Naive thymus-derived CD4-positive, alpha-beta T cell (primary cell): ENCODE measurements at regions not wholly inside any gene's neighbourhood (a gene's known extent, or its start where the extent isn't known, plus 50 kb on each side); places are given as distances from the start of the nearest gene placed in this dataset.

Experiments used
- ATAC-seq: fragments of 150-1000 bp; cut with Tn5 transposase; 2 replicates; pipeline ENCODE4 v1.10.0; 2021; ENCODE audit warnings: mild to moderate bottlenecking, moderate library complexity
- CTCF ChIA-PET: fragments of 350-600 bp; sonication (Branson Sonifier 250); formaldehyde crosslinking; loops from one replicate; lab custom pipeline; 2021; ENCODE audit warnings: antibody characterized with exemption; lab: Charles Lee
- POLR2A ChIA-PET: fragments of 350-600 bp; sonication (Branson Sonifier 250); formaldehyde crosslinking; loops from one replicate; lab custom pipeline; 2021; ENCODE audit warnings: antibody characterized with exemption, inconsistent platforms; lab: Charles Lee
- DNase-seq, 9 donors: peaks; one replicate each; pipeline versions ENCODE4 v3.0.0 to v3.0.0-alpha.2; 2020 to 2022; ENCODE audit warnings: mixed read lengths in 1 of 9
- H3K27ac ChIP-seq: one replicate; pipeline ENCODE4 v1.7.0; 2013; ENCODE audit warnings: mild to moderate bottlenecking, low read depth, low read length, moderate library complexity
- H3K27me3 ChIP-seq, 2 donors: one replicate each; pipeline ENCODE4 v1.7.0; 2013; ENCODE audit warnings: low read length in 2 of 2, mild to moderate bottlenecking in 2 of 2, moderate library complexity in 2 of 2; ENCODE audit not compliant: control insufficient read depth in 2 of 2, insufficient read depth in 2 of 2
- H3K36me3 ChIP-seq, 3 experiments: 1 replicate in 2 of 3; 2 replicates in 1 of 3; pipeline ENCODE4 v1.7.0; 2013; ENCODE audit warnings: low read length in 3 of 3, mild to moderate bottlenecking in 3 of 3, moderate library complexity in 1 of 3; ENCODE audit not compliant: insufficient read depth in 3 of 3, control insufficient read depth in 2 of 3
- H3K4me1 ChIP-seq, 2 donors: one replicate each; pipeline ENCODE4 v1.7.0; 2013; ENCODE audit warnings: low read length in 2 of 2, mild to moderate bottlenecking in 2 of 2, moderate library complexity in 1 of 2; ENCODE audit not compliant: control insufficient read depth in 2 of 2, insufficient read depth in 2 of 2
- H3K4me3 ChIP-seq: 2 replicates; pipeline ENCODE4 v1.7.0; 2013; ENCODE audit warnings: mild to moderate bottlenecking, low read length
- H3K9me3 ChIP-seq, 3 experiments: 1 replicate in 2 of 3; 2 replicates in 1 of 3; pipeline ENCODE4 v1.7.0; 2013; ENCODE audit warnings: low read length in 3 of 3; ENCODE audit not compliant: control insufficient read depth in 2 of 3
- H3K27ac Mint-ChIP-seq, 9 donors: one replicate each; pipeline ENCODE4 v1.8.0; 2020 to 2022; ENCODE audit warnings: mixed read lengths in 9 of 9, mild to moderate bottlenecking in 8 of 9, moderate library complexity in 5 of 9, inconsistent platforms in 2 of 9
- H3K27me3 Mint-ChIP-seq, 5 donors: one replicate each; pipeline ENCODE4 v1.8.0; 2021 to 2022; ENCODE audit warnings: mixed read lengths in 5 of 5, mild to moderate bottlenecking in 1 of 5
- H3K36me3 Mint-ChIP-seq, 5 donors: one replicate each; pipeline ENCODE4 v1.8.0; 2020 to 2022; ENCODE audit warnings: mixed read lengths in 5 of 5, mild to moderate bottlenecking in 3 of 5, inconsistent platforms in 1 of 5
- H3K4me1 Mint-ChIP-seq, 7 donors: one replicate each; pipeline ENCODE4 v1.8.0; 2020 to 2022; ENCODE audit warnings: mixed read lengths in 7 of 7, mild to moderate bottlenecking in 3 of 7, inconsistent platforms in 1 of 7
- H3K4me3 Mint-ChIP-seq, 10 donors: one replicate each; pipeline ENCODE4 v1.8.0; 2020 to 2022; ENCODE audit warnings: mild to moderate bottlenecking in 10 of 10, mixed read lengths in 10 of 10, moderate library complexity in 6 of 10, inconsistent platforms in 2 of 10
- H3K9me3 Mint-ChIP-seq, 11 donors: one replicate each; pipeline ENCODE4 v1.8.0; 2020 to 2022; ENCODE audit warnings: mixed read lengths in 11 of 11, mild to moderate bottlenecking in 4 of 11, inconsistent platforms in 1 of 11, moderate library complexity in 1 of 11
- intact Hi-C, 2 donors: fragments of 100-400 bp; cut with micrococcal nuclease; formaldehyde crosslinking; loops; one replicate each; pipeline ENCODE4 v1.15.1; 2023

- peaks cover 0 to 3% (median 0%) of the 10 kb centered on the region in 11 donors for H3K9me3 Mint-ChIP-seq
- ChIA-PET CTCF (no interaction called here), POLR2A (no interaction called here)
- Histone ChIP-seq H3K4me3 (no peak overlapping the region), H3K4me1 (no peaks in the 10 kb centered on the region), H3K27ac (no peak overlapping the region), H3K36me3 (no peaks in the 10 kb centered on the region), H3K27me3 (no peaks in the 10 kb centered on the region), H3K9me3 (no peaks in the 10 kb centered on the region)
- H3K36me3 Mint-ChIP-seq, result peaks cover 0 to 6% (median 0%) of the 10 kb centered on the region in 5 donors
- no peak for ATAC-seq
- H3K4me3 Mint-ChIP-seq, result no peak overlapping the region
- peaks cover 0 to 7% (median 2%) of the 10 kb centered on the region in 5 donors for H3K27me3 Mint-ChIP-seq
- no peak for DNase-seq
- no peak overlapping the region for H3K27ac Mint-ChIP-seq
- H3K4me1 Mint-ChIP-seq, result peaks cover 0 to 1% (median 0%) of the 10 kb centered on the region in 7 donors
- intact Hi-C loops, result no loop called here
Measured at GRCh38 chr9:134515026-134515821, 126.4 kb upstream of the COL5A1 start.

GRCh38 chr9:134516464-134516863, 125.1 kb upstream of the COL5A1 start:
- H3K4me1 ChIP-seq, result no peaks in the 10 kb centered on the region
- no peak for DNase-seq
- H3K4me3 ChIP-seq, result no peak overlapping the region
- no peak overlapping the region for H3K27ac ChIP-seq
- peaks cover 0 to 7% (median 0%) of the 10 kb centered on the region in 5 donors for H3K36me3 Mint-ChIP-seq
- H3K27ac Mint-ChIP-seq, result no peak overlapping the region
- no peaks in the 10 kb centered on the region for H3K36me3 ChIP-seq
- peaks cover 0 to 7% (median 6%) of the 10 kb centered on the region in 5 donors for H3K27me3 Mint-ChIP-seq
- ChIA-PET CTCF (no interaction called here), POLR2A (no interaction called here)
- H3K9me3 ChIP-seq, result no peaks in the 10 kb centered on the region
- H3K4me3 Mint-ChIP-seq, result no peak overlapping the region
- H3K27me3 ChIP-seq, result no peaks in the 10 kb centered on the region
- intact Hi-C loops, result no loop called here
- H3K9me3 Mint-ChIP-seq, result peaks cover 0 to 8% (median 4%) of the 10 kb centered on the region in 11 donors
- peaks cover 0 to 1% (median 0%) of the 10 kb centered on the region in 7 donors for H3K4me1 Mint-ChIP-seq
- no peak for ATAC-seq

GRCh38 chr9:134517069-134517680, 124.4 kb upstream of the COL5A1 start:
- Histone ChIP-seq H3K9me3 (no peaks in the 10 kb centered on the region), H3K4me1 (no peaks in the 10 kb centered on the region), H3K36me3 (no peaks in the 10 kb centered on the region), H3K4me3 (no peak overlapping the region), H3K27me3 (no peaks in the 10 kb centered on the region), H3K27ac (no peak overlapping the region)
- peaks cover 0 to 1% (median 0%) of the 10 kb centered on the region in 7 donors for H3K4me1 Mint-ChIP-seq
- peaks cover 0 to 8% (median 4%) of the 10 kb centered on the region in 11 donors for H3K9me3 Mint-ChIP-seq
- ATAC-seq (no peak), DNase-seq (no peak)
- intact Hi-C loops, result no loop called here
- H3K4me3 Mint-ChIP-seq, result no peak overlapping the region
- H3K27ac Mint-ChIP-seq, result no peak overlapping the region
- H3K36me3 Mint-ChIP-seq, result peaks cover 0 to 7% (median 0%) of the 10 kb centered on the region in 5 donors
- ChIA-PET POLR2A (no interaction called here), CTCF (no interaction called here)
- H3K27me3 Mint-ChIP-seq, result peaks cover 0 to 7% (median 6%) of the 10 kb centered on the region in 5 donors

GRCh38 chr9:134518004-134518606, 123.5 kb upstream of the COL5A1 start:
- no peak for ATAC-seq
- Histone ChIP-seq H3K9me3 (no peaks in the 10 kb centered on the region), H3K27ac (no peak overlapping the region), H3K4me1 (no peaks in the 10 kb centered on the region), H3K36me3 (no peaks in the 10 kb centered on the region), H3K4me3 (no peak overlapping the region), H3K27me3 (no peaks in the 10 kb centered on the region)
- intact Hi-C loops, result no loop called here
- Mint-ChIP-seq H3K27ac (no peak overlapping the region), H3K9me3 (peaks cover 0 to 8% (median 4%) of the 10 kb centered on the region in 11 donors), H3K4me1 (peaks cover 0 to 1% (median 0%) of the 10 kb centered on the region in 7 donors), H3K4me3 (no peak overlapping the region), H3K27me3 (peaks cover 0 to 7% (median 3%) of the 10 kb centered on the region in 5 donors), H3K36me3 (peaks cover 0 to 7% (median 0%) of the 10 kb centered on the region in 5 donors)
- ChIA-PET POLR2A (no interaction called here), CTCF (no interaction called here)
- DNase-seq, result no peak

- H3K36me3 Mint-ChIP-seq, result peaks cover 0 to 7% (median 0%) of the 10 kb centered on the region in 5 donors
- no peak for DNase-seq
- peaks cover 0 to 8% (median 4%) of the 10 kb centered on the region in 11 donors for H3K9me3 Mint-ChIP-seq
- H3K4me3 ChIP-seq, result no peak overlapping the region
- H3K4me1 Mint-ChIP-seq, result peaks cover 0 to 1% (median 0%) of the 10 kb centered on the region in 7 donors
- no peak overlapping the region for H3K27ac ChIP-seq
- intact Hi-C loops, result no loop called here
- H3K9me3 ChIP-seq, result no peaks in the 10 kb centered on the region
- ChIA-PET CTCF (no interaction called here), POLR2A (no interaction called here)
- no peaks in the 10 kb centered on the region for H3K36me3 ChIP-seq
- H3K27me3 Mint-ChIP-seq, result peaks cover 0 to 7% (median 3%) of the 10 kb centered on the region in 5 donors
- H3K27ac Mint-ChIP-seq, result no peak overlapping the region
- H3K4me3 Mint-ChIP-seq, result no peak overlapping the region
- H3K4me1 ChIP-seq, result no peaks in the 10 kb centered on the region
- ATAC-seq, result no peak
- no peaks in the 10 kb centered on the region for H3K27me3 ChIP-seq
Measured at GRCh38 chr9:134519375-134520070, 122.1 kb upstream of the COL5A1 start.

- ChIA-PET CTCF (no interaction called here), POLR2A (no interaction called here)
- no peak overlapping the region for H3K4me3 Mint-ChIP-seq
- peaks cover 0 to 15% (median 10%) of the 10 kb centered on the region in 5 donors for H3K27me3 Mint-ChIP-seq
- DNase-seq, result no peak
- Histone ChIP-seq H3K36me3 (no peaks in the 10 kb centered on the region), H3K4me3 (no peak overlapping the region), H3K27me3 (no peaks in the 10 kb centered on the region), H3K9me3 (no peaks in the 10 kb centered on the region), H3K27ac (no peak overlapping the region), H3K4me1 (no peaks in the 10 kb centered on the region)
- ATAC-seq, result no peak
- H3K9me3 Mint-ChIP-seq, result peaks cover 0 to 8% (median 2%) of the 10 kb centered on the region in 11 donors
- intact Hi-C loops, result no loop called here
- no peak overlapping the region for H3K27ac Mint-ChIP-seq
- peaks cover 0 to 7% (median 0%) of the 10 kb centered on the region in 5 donors for H3K36me3 Mint-ChIP-seq
- H3K4me1 Mint-ChIP-seq, result no peaks in the 10 kb centered on the region
Measured at GRCh38 chr9:134521817-134522501, 119.6 kb upstream of the COL5A1 start.
